NCI-H1105 (cell line): ENCODE measurements at regions not wholly inside any gene's neighbourhood (a gene's known extent, or its start where the extent isn't known, plus 50 kb on each side); places are given as distances from the start of the nearest gene placed in this dataset.
"Not testable (repeated sequence)": the region's sequence is repeated elsewhere in the genome, so short reads cannot be mapped to it uniquely, and the experiment has no call there.

ENCODE experiments used
- DNase-seq: peaks from one replicate; lab custom pipeline; 2025; lab: John Stamatoyannopoulos, UW

- no peak for DNase-seq
These were observed 393.9 kb upstream of the RGS6 start for GRCh38 chr14:71538288-71538687.

DNA sequence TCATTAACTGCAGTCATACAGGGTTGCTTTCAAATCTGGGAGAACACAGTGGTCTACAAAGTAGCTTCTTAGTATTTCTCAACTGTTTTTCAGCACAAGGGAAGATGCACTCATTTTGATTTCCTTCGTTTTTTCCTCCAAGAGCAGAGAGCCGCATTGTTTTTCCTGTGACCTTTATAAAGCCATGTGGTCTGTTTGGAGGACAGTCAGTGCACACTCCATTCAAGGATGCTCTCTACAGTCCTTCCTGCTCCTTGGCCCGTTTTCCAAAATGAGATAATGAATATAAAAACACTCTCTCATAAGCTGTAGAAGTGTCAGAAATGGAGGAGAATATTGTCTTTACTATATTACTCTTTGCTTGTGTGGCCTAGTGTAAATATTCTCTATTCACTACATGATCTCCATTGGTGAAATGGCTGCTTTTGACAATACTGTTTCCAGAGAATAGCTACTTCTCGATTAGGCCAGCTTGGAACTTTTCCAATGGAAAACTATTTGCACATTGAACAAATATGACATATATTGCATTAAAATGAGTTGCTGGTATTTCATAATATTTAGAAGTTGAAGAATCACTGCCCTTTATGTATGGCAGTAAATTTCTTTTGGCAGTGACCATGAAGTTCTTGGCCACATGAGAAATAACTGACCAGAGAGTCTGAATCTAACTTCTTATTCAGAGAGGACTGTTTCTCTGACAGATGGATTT, 393.1 kb upstream of the RGS6 start:
- no peak for DNase-seq

DNA sequence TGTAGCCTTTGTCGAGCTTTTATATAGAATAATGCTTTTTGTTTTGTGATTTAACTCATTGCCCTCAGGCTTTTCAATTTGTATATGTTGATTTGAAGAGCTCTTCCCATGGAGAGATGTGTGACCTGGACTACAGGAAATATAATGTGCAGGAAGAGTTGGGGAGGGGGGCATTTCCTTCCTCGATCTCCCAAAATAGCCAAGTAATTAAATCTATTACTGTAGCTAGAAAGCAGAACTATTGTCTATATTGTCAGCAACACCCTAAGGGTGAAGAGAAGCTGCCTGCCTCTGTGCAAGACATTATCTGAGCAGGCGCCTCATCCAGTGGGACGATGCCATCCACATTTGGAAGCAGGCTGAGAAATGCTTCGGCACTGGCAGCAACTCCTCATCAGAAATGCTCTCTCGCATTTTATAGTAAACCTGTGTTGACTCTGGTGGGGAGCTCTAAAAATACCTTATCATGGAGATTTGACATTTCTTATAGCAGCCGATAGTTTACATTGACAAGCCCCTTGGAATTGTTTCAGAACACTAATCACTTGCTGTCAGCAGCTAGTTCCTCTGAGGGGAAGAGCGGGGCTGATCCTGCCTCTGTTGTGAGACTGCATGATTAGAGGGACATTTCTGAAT, 392.5 kb upstream of the RGS6 start:
- no peak for DNase-seq

- DNase-seq, result no peak
These were observed 391.0 kb upstream of the RGS6 start for GRCh38 chr14:71541271-71541670.

GRCh38 chr14:71541973-71542690, 390.1 kb upstream of the RGS6 start:
- DNase-seq, result no peak

DNA sequence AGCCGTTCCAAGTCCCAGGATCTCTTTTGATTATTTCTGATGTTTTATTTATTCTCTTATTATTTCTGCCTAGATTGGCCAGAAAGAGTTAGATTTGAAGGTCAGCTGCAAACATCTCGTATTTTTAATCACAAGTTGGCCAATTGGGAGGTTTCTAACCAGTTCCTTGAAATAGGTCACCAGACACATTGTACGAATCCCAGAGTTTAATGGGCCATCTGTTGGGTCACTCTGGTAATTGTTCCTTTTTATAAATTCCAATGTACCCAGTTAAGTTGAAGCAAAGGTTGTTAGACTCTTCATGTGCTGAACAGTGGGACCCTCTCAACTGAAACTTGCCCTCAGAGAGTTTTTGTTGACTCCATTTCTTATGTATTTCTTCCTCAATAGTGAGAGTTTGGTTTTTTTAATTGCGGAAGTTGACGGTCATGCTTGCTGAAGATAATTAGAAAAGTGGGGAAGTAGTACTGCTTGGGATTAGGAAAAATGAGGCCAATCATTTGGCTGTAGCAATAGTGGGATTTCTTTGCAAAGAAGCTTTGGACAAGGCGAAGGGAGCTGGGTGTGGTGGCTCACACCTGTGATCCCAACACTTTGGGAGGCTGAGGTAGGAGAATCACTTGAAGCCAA, 382.7 kb upstream of the RGS6 start:
- no peak for DNase-seq

- DNase-seq, result no peak
These were observed 381.9 kb upstream of the RGS6 start for GRCh38 chr14:71550367-71550766.

DNA sequence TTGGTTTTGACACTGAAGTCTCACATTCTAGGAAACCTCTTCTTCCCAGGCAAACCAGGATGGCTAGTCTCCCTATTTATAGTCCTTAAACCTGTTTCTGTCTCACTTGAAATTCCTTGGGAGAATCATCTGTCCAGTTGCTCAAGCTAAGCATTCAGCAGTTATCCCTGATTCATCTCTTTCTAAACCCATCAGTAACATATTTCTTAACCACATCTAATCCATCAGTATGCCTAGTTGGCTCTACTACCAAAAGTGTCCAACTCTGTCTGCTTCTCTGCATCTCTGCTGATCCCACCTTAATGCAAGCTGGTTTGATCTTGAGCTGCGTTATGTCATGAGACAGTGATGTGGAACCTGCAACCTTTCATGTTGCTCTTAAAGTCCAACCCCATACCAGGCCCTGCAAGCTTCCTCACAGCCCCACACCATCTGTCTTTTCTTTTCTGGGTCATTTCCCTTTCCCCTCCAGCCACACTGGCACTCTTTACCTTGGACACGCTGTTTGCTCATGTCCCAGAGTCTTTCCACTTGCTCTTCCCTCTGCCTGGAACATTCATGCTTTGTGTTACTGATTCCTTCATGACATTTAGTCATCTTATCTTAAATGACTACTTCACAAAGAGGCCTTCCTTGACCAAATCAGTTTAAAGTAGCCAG, 380.8 kb upstream of the RGS6 start:
- DNase-seq, result no peak

GRCh38 chr14:71552809-71553208, 379.4 kb upstream of the RGS6 start:
- no peak for DNase-seq

DNA sequence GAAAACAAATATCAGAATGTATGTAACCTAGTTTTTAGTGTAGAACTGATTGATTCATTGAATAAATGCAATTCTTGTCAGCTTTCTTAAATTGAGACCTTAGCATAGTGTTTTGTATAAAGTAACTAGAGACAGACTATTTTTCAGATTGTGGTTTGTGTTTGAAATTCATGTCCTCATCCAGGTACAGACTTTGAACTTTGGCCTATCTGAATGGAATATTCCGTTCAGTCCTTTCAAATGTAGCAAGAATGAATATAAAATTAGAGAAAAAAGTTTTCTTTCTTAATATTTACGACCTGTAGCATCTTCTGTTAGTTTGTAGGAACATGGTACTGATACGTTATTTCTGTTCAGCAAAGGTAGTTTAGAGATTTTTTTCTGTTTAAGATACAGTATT, 378.4 kb upstream of the RGS6 start:
- no peak for DNase-seq

DNA sequence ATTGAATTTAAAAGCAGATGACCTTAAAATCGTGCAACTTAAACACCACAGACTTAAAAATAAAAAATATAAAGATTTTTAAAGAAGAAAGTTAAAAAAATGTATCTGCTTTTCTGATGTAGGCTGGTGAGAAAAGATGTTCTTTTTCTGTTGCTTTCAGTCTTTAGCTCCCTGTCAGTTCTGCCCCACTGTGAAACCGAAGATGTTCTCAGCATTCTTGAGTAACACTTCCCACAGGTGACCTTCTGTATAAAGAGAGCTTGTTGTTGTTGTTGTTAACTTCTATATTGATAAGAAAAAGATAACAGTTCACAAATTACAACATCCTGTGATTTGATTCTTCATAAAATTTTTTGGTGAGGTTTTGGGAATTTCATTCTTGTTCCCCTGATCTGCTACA, 377.9 kb upstream of the RGS6 start:
- no peak for DNase-seq

GRCh38 chr14:71554959-71555612, 377.1 kb upstream of the RGS6 start:
- no peak for DNase-seq

DNA sequence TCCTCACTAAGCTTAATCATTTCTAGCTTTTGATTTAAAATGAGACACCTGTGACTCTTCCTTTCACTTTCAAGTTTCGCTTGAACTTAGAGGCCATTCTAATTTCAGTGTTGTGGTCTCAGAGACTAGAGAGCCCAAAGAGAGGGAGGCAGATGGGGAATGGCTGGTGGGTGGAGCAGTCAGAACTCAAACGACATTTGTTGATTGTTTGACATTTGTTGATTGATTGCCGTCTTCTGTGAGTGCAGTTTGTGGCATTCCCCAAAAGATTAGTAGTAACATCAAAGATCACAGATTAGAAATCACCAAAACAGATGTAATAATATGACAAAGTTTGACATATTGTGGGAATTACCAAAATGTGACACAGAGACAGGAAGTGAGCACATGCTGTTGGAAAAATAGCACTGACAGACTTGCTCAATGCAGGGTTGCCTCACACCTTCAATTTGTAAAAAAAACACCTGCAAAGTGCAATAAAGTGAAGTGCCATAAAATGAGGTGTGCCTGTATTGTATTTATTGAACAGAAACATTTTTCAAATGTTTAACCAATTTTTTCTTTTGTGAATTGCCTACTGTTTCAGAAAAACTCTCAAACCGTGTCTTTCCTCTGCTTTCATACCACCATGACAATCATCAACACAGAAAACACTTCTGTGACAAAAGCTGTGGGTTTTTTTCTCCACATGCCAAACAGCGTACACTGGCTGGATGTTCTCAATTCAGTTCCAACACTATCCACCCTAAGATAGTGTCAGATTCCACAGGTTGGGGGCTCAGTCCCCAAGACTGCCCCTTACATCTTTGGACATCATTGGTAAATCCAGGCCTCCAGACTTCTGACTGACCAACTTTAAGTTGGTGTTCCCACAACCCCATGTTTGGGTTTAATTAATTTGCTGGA, 376.3 kb upstream of the RGS6 start:
- DNase-seq, result no peak

- DNase-seq, result no peak
These were observed 375.5 kb upstream of the RGS6 start for GRCh38 chr14:71556730-71557129.

DNA sequence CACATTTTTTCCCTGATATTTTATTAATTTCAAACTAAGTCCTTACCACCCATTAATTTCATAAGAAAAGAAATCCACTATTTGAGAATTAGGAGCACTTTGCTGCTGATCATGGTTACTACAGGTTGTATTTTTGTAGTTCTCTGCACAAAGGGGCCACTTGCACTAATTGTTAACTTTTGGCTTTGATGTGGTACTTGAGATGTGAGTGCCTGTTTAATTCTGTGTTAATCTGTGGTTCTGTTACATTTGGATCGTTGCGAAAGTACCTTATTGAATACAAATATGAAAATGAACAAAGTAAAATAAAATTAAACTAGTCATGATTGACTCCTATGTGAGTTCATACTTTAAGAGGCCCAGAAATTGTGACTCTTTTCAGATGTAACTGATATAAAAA, 374.9 kb upstream of the RGS6 start:
- no peak for DNase-seq

DNA sequence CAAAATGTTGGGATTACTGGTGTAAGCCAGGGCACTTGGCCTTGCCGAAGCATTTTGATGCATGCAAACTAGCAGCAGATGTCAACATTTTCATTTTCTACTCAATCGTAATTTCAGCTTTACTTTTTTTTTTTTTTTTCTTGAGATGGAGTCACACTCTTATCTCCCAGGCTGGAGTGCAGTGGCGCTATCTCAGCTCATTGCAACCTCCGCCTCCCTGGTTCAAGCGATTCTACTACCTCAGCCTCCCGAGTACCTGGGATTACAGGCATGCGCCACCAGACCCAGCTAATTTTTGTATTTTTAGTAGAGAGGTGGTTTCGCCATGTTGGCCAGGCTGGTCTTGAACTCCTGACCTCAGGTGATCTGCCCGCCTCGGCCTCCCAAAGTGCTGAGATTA, 373.3 kb upstream of the RGS6 start:
- not testable (repeated sequence) for DNase-seq

DNA sequence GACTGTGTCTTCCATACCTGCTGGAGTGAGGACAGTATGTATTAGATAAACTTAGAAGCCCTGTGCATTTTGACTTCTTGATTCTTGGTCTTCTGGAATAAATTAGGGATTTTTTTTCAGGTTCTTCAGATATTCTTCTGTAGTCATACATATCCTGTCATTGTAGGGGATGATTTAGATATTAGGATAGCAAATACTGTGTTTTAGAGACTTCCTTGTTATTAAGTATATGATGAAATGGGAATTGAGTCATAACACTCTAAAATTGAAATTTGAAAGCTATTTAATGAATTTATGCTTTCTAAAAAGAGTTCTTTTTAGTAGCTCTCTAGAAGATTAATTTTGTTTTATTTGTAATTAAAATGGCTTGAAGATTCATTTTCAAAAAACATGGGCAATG, 371.5 kb upstream of the RGS6 start:
- DNase-seq, result no peak

GRCh38 chr14:71563492-71564153, 368.6 kb upstream of the RGS6 start:
- DNase-seq, result no peak

GRCh38 chr14:71566276-71566675, 366.0 kb upstream of the RGS6 start:
- DNase-seq, result no peak

GRCh38 chr14:71567499-71568133, 364.6 kb upstream of the RGS6 start:
- not testable (repeated sequence) for DNase-seq
